Sigmoid colon (tissue), 6 donors: ENCODE measurements at regions not wholly inside any gene's neighbourhood (a gene's known extent, or its start where the extent isn't known, plus 50 kb on each side); places are given as distances from the start of the nearest gene placed in this dataset.
A peak's percentile ranks its signal among the peaks of the same experiment; 100 is the strongest.

Source experiments
- DNase-seq: peaks from one replicate; pipeline ENCODE4 v3.0.0-alpha.2; 2019
- H3K27ac ChIP-seq, 4 donors: fragments of 200-600 bp; sonication (generic); one replicate each; pipeline ENCODE4 v1.5.1; 2016 to 2019; ENCODE audit warnings: mild to moderate bottlenecking in 1 of 4
- H3K27me3 ChIP-seq, 3 donors: fragments of 200-600 bp; sonication (generic); one replicate each; pipeline ENCODE4 v1.5.1; 2019; ENCODE audit warnings: mild to moderate bottlenecking in 1 of 3
- H3K36me3 ChIP-seq, 4 donors: fragments of 200-600 bp; sonication (generic); one replicate each; pipeline ENCODE4 v1.5.1; 2016 to 2019
- H3K4me1 ChIP-seq, 4 donors: fragments of 200-600 bp; sonication (generic); one replicate each; pipeline ENCODE4 v1.5.1; 2017 to 2019
- H3K4me3 ChIP-seq, 4 donors: fragments of 200-600 bp; sonication (generic); one replicate each; pipeline ENCODE4 v1.5.1; 2017 to 2019; ENCODE audit warnings: mild to moderate bottlenecking in 2 of 4, moderate library complexity in 1 of 4
- H3K9me3 ChIP-seq, 4 donors: fragments of 200-600 bp in 3 of 4; sonication (generic) in 3 of 4; one replicate each; pipeline versions ENCODE4 v1.5.1 to v1.6.1; 2013 to 2019
- EP300 ChIP-seq, 4 donors: sonication (generic); formaldehyde crosslinking; IDR thresholded peaks; one replicate each; pipeline ENCODE4 v1.6.1; 2017; ENCODE audit warnings: antibody characterized with exemption in 4 of 4
- POLR2A ChIP-seq, 2 donors: fragments of 450-650 bp; IDR thresholded peaks; one replicate each; pipeline ENCODE4 v1.6.1; 2016; ENCODE audit warnings: antibody characterized with exemption in 2 of 2, mild to moderate bottlenecking in 2 of 2, moderate library complexity in 2 of 2
- POLR2AphosphoS5 ChIP-seq, 4 donors: sonication (generic); formaldehyde crosslinking; IDR thresholded peaks; one replicate each; pipeline ENCODE4 v1.6.1; 2017; ENCODE audit warnings: antibody characterized with exemption in 4 of 4
- WGBS, 2 donors: extraction: QIAGEN DNeasy Blood & Tissue Kit; methylation state at CpG; one replicate each; pipeline ENCODE4 v1.1.7; 2013; 5-methylcytosine and 5-hydroxymethylcytosine counted together
- intact Hi-C: fragments of 100-400 bp; cut with DNase I; formaldehyde crosslinking; loops from one replicate; pipeline ENCODE4 v1.15.1; 2023
- TF ChIP-seq, protein P1 (sequence below), 4 experiments: fragments of 450-650 bp in 3 of 4; fragments of 200-600 bp in 1 of 4; IDR thresholded peaks; one replicate each; pipeline ENCODE4 v1.5.1; 2016 to 2019; ENCODE audit warnings: antibody characterized with exemption in 4 of 4, mild to moderate bottlenecking in 3 of 4, moderate library complexity in 2 of 4
- donor health status: healthy with polysubstance abuse.
- donor health status: healthy.

DNA sequence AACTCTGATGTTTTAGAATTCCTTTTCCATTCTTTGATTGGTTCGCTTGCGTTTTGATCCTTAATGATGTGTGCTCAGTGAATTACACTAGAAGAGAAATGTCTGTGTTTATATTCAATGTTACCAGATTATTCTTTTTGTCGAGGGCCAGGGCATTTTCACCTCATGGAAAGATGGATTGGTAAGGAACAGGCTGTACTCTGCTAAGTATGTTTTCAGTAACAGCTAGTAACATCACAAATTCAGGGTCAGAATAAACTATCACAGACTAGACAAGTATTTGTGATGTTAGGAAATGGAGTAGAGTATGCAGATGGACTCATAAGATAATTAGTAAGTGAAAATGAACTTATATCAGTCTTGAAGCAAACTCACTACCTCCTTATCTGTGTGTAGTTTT lies 235.6 kb downstream of the SOX4 start:
- intact Hi-C loops = no loop called here
- Histone ChIP-seq H3K4me1 (peaks cover 0 to 41% (median 12%) of the 10 kb centered on the region in 4 donors), H3K9me3 (no peaks in the 10 kb centered on the region), H3K27ac (peak overlapping the region in 2 of 4 donors; percentile 10 to 13), H3K27me3 (no peaks in the 10 kb centered on the region), H3K36me3 (no peaks in the 10 kb centered on the region), H3K4me3 (no peak overlapping the region)
- DNase-seq = no peak
- peak in 2 of 4 donors; percentile 9 to 69 for TF ChIP-seq POLR2AphosphoS5 (IDR thresholded peaks at IDR 0.05)
- TF ChIP-seq, protein P1, sequence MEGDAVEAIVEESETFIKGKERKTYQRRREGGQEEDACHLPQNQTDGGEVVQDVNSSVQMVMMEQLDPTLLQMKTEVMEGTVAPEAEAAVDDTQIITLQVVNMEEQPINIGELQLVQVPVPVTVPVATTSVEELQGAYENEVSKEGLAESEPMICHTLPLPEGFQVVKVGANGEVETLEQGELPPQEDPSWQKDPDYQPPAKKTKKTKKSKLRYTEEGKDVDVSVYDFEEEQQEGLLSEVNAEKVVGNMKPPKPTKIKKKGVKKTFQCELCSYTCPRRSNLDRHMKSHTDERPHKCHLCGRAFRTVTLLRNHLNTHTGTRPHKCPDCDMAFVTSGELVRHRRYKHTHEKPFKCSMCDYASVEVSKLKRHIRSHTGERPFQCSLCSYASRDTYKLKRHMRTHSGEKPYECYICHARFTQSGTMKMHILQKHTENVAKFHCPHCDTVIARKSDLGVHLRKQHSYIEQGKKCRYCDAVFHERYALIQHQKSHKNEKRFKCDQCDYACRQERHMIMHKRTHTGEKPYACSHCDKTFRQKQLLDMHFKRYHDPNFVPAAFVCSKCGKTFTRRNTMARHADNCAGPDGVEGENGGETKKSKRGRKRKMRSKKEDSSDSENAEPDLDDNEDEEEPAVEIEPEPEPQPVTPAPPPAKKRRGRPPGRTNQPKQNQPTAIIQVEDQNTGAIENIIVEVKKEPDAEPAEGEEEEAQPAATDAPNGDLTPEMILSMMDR (IDR thresholded peaks at IDR 0.05) = no peak
- TF ChIP-seq EP300 (IDR thresholded peaks at IDR 0.05) = peak in 2 of 4 donors; percentile 53 to 87
- WGBS, 2 donors = 81 to 88% methylated on average over 3 of the region's 3 CpGs

DNA sequence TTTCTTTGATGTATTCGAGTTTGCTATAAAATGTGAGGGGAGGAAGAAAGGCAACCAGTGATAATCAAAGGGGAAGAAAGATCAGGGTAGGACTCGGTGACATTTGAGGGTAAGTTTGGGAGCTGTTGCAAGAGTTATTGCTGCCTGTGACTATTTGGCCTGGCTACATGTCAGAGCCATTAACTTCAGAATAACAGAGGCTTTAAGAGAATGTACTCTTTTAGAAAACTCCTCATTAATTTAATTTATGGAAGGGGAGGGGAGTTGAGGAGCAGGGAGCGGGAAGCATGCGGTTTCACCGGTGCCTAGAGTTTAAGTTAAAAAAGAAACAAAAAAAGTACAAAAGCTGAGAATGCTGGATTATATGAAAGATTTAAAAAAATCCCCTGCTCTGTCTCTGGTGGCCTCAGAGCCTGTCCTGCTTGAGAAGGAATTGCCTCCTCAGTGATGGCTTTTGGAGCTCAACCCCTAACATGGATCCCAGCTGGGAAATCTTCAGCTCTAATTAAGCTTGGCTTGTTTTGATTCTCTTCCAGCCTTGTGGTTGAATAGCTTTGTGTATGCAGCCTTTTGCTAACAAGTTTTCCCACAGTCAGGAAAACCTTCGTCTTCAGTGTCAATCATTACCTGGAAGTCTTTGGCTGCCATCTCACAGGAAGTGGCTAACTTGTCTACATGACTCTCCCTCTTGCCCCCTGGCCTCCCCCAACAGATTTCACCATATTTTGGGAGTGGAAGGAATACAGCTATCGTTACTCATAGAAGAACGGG lies 238.2 kb downstream of the SOX4 start:
- TF ChIP-seq, protein P1 (IDR thresholded peaks at IDR 0.05) = no peak
- TF ChIP-seq EP300 (IDR thresholded peaks at IDR 0.05) (no peak), POLR2A (IDR thresholded peaks at IDR 0.05) (no peak), POLR2AphosphoS5 (IDR thresholded peaks at IDR 0.05) (no peak)
- intact Hi-C loops = no loop called here
- Histone ChIP-seq H3K36me3 (no peaks in the 10 kb centered on the region), H3K9me3 (no peaks in the 10 kb centered on the region), H3K27me3 (no peaks in the 10 kb centered on the region), H3K4me1 (peaks cover 0 to 35% (median 12%) of the 10 kb centered on the region in 4 donors), H3K27ac (no peak overlapping the region), H3K4me3 (no peak overlapping the region)
- 53 to 74% methylated on average over 8 of the region's 8 CpGs for WGBS, 2 donors
- no peak for DNase-seq

DNA sequence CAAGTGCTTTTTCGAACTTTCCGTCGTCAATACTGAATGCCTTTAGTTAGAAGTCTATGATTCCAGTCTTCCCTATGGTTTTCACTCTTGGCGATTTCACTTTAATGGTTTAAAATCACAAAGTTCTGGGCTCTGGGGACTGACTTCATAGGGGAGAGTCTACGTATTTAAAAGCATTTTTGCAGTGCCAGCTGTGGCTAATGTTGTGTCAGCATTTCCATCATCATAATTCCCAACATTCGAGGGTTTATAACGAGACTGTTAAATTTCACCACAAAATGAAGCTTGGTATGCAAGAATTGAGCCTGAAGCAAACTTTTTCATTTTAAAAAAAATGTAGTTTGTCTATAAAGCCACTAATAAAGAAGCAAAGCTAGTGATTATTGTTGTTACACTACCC lies 242.7 kb downstream of the SOX4 start:
- 82 to 85% methylated on average over 7 of the region's 7 CpGs for WGBS, 2 donors
- DNase-seq = no peak
- TF ChIP-seq POLR2A (IDR thresholded peaks at IDR 0.05) = no peak
- TF ChIP-seq, protein P1 (IDR thresholded peaks at IDR 0.05) = no peak
- TF ChIP-seq POLR2AphosphoS5 (IDR thresholded peaks at IDR 0.05) = no peak
- no peak for TF ChIP-seq EP300 (IDR thresholded peaks at IDR 0.05)

DNA sequence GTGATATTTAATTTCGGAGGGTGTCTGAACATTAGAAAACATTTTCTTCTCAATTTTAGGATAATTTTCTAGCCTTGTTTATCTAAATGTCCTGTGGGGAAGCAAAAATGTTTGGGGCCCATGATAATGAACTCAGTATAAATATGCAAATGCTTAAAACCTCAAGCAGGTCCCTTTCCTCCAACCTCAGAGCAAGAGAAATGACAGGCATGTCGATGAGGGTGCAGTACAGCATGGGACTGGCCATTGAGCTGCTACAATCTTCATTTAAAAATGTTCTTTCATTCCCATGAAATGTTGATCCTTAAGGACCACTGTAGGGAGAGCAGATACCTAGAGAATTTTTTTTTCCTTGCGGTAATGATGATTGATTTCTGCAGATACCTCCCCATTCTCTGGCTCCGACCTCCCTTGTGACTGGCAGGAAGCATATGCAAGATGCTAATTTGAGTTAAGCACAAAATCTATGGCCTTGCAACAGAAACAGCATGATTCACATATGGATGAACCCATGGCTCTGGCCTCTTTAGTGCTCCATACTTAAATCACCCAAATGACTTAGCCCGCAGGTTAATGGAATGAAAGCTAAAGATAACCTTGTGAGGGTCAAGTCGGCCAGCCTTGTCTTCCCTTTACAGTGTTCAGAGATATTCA lies 243.3 kb downstream of the SOX4 start:
- no peak overlapping the region for H3K4me3 ChIP-seq
- H3K9me3 ChIP-seq = no peaks in the 10 kb centered on the region
- no peak for TF ChIP-seq EP300 (IDR thresholded peaks at IDR 0.05)
- no peak for TF ChIP-seq POLR2AphosphoS5 (IDR thresholded peaks at IDR 0.05)
- intact Hi-C loops = no loop called here
- DNase-seq = no peak
- no peaks in the 10 kb centered on the region for H3K36me3 ChIP-seq
- WGBS, 2 donors = 67 to 83% methylated on average over 6 of the region's 6 CpGs
- H3K4me1 ChIP-seq = peaks cover 0 to 4% (median 0%) of the 10 kb centered on the region in 4 donors
- no peaks in the 10 kb centered on the region for H3K27me3 ChIP-seq
- H3K27ac ChIP-seq = no peak overlapping the region

More for the DNA sequence above, 242.7 kb downstream of the SOX4 start:
- Histone ChIP-seq H3K4me1 (peaks cover 0 to 11% (median 2%) of the 10 kb centered on the region in 4 donors), H3K9me3 (no peaks in the 10 kb centered on the region), H3K27me3 (no peaks in the 10 kb centered on the region), H3K27ac (no peak overlapping the region), H3K4me3 (no peak overlapping the region), H3K36me3 (no peaks in the 10 kb centered on the region)
- intact Hi-C loops = no loop called here

DNA sequence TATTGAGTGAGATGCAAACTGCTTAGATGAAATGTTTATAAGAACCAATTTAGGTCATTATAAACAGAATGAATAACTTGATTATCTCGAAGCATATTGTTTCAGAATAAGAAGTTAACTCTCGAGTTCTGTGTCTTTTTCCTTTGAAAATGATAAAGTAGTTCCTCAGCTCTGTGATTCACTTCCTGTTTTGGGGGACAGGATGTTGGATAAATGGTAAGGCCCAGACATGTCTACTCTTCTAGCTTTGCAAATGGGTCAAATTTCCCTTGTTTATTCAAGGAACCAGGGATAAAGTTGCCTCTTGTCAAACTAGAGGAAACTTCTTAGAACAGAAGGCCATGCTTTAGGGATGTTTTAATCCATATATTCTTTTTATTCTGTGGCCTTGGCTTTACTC lies 246.9 kb downstream of the SOX4 start:
- 68 to 78% methylated on average over 2 of the region's 2 CpGs for WGBS, 2 donors
- H3K4me3 ChIP-seq = no peak overlapping the region
- H3K27ac ChIP-seq = no peak overlapping the region
- no peaks in the 10 kb centered on the region for H3K36me3 ChIP-seq
- no peak for DNase-seq
- no peaks in the 10 kb centered on the region for H3K27me3 ChIP-seq
- peaks cover 0 to 10% (median 4%) of the 10 kb centered on the region in 4 donors for H3K4me1 ChIP-seq
- H3K9me3 ChIP-seq = no peaks in the 10 kb centered on the region
- TF ChIP-seq POLR2AphosphoS5 (IDR thresholded peaks at IDR 0.05) = no peak
- TF ChIP-seq, protein P1 (IDR thresholded peaks at IDR 0.05) = no peak
- no peak for TF ChIP-seq EP300 (IDR thresholded peaks at IDR 0.05)
- TF ChIP-seq POLR2A (IDR thresholded peaks at IDR 0.05) = no peak
- intact Hi-C loops = no loop called here
